ENCODE measurements at regions not wholly inside any gene's neighbourhood (a gene's known extent, or its start where the extent isn't known, plus 50 kb on each side); places are given as distances from the start of the nearest gene placed in this dataset.

- FAIRE-seq = no peak
- TF ChIP-seq CTCF (IDR thresholded peaks at IDR 0.05; ENCODE audit: insufficient read depth, missing control alignments) = no peak
- no peak for DNase-seq (ENCODE audit: insufficient read length, low spot score)
These were observed 289.3 kb upstream of the CTNND2 start for GRCh38 chr5:12193536-12193935.

- DNase-seq (ENCODE audit: insufficient read length, low spot score) (no peak), FAIRE-seq (no peak)
- no peak for TF ChIP-seq CTCF (IDR thresholded peaks at IDR 0.05; ENCODE audit: insufficient read depth, missing control alignments)
These were observed 278.8 kb upstream of the CTNND2 start for GRCh38 chr5:12183003-12183402.

DNA sequence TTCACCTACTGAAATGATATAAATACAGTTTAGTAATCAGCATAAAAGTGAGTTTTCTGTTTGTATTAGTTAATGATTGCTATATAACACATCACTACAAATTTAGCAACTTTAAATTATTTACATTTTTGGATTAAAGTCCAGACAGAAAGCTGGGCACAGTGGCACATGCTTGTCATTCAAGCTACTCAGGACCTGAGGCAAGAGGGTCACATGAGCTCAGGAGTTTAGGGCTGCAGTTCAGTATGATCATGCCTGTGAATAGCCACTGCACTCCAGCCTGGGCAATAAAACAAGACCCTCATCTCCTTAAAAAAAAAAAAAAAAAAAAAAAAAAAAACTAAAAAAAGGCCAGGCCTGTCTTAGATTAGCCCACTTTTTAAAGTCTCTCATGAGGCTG, 273.6 kb upstream of the CTNND2 start:
- DNase-seq (ENCODE audit: insufficient read length, low spot score) (no peak), FAIRE-seq (no peak)
- no peak for TF ChIP-seq CTCF (IDR thresholded peaks at IDR 0.05; ENCODE audit: insufficient read depth, missing control alignments)

DNA sequence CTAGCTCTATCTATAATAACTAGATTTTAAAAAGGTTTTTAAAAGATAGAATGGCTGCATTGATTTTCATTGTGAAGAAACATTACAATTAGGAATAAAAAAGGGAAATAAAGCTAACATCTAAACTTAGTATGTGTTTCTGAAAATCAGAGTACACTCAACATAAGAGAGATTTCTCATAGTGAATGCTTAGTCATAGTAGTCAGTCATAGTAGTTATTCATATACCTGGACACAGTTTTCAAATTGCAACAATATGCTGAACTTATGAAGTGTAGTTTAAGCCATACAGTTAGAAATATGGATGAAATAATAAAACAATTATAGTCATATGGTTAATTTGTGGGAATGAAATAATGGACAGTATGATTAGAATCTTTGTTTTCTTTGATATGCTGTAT, 273.0 kb upstream of the CTNND2 start:
- FAIRE-seq (peak; percentile 6), DNase-seq (ENCODE audit: insufficient read length, low spot score) (no peak)
- no peak for TF ChIP-seq CTCF (IDR thresholded peaks at IDR 0.05; ENCODE audit: insufficient read depth, missing control alignments)

- no peak for TF ChIP-seq CTCF (IDR thresholded peaks at IDR 0.05; ENCODE audit: insufficient read depth, missing control alignments)
- no peak for FAIRE-seq
- no peak for DNase-seq (ENCODE audit: insufficient read length, low spot score)
These were observed 271.8 kb upstream of the CTNND2 start for GRCh38 chr5:12175914-12176585.

DNA sequence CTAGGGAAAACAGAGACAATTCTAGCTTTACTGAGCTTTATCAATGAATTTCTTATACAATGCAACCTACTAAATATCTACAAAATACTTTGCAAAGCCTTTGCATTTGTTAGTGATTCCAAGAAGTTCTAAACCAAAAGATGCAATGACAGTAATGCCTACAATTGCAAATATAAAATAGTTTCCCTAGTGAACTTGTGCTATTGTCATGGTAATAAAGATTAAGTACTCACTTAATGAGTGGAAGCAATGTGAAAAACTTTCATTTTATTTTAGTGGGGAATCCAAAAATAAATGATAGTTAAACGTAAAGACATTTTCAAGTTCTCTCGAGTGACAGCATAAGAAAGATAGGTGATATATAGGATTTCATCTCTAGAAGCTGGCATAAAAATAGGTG, 270.5 kb upstream of the CTNND2 start:
- FAIRE-seq (no peak), DNase-seq (ENCODE audit: insufficient read length, low spot score) (no peak)
- no peak for TF ChIP-seq CTCF (IDR thresholded peaks at IDR 0.05; ENCODE audit: insufficient read depth, missing control alignments)

DNA sequence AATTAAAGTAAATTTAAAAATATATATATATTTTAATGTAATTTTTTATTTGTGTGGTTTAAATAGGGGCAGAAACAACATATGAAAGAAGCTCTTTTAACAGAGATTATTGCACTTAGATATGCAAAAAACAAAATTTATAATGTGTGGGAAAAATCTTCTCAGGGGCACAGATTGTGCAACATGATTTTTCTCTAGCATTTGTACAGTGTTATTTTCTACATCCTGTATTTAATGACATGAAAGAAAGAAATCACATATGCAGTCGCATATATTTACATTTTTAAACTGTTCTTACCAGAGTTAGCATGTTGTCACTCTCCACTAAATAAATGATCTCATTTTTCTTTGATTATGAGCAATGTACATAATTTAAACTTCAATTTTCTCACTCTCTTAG, 265.3 kb upstream of the CTNND2 start:
- TF ChIP-seq CTCF (IDR thresholded peaks at IDR 0.05; ENCODE audit: insufficient read depth, missing control alignments) = no peak

More for the DNA sequence above, 265.3 kb upstream of the CTNND2 start:
- DNase-seq (ENCODE audit: insufficient read length, low spot score) = no peak
- FAIRE-seq = no peak
